GM19372 (cell line): ENCODE measurements at regions not wholly inside any gene's neighbourhood (a gene's known extent, or its start where the extent isn't known, plus 50 kb on each side); places are given as distances from the start of the nearest gene placed in this dataset.

Experiments
- ATAC-seq: cut with Tn5 transposase; IDR thresholded peaks from one replicate; pipeline ENCODE4 v1.9.1; 2021; ENCODE audit warnings: mild to moderate bottlenecking, low read depth, moderate library complexity; ENCODE audit not compliant: unreplicated experiment

- no peak for ATAC-seq
Measured at GRCh38 chr2:56508662-56509061, 324.9 kb downstream of the CCDC85A start.

- no peak for ATAC-seq
Measured at GRCh38 chr2:56510610-56511009, 326.8 kb downstream of the CCDC85A start.

GRCh38 chr2:56515399-56515798, 331.6 kb downstream of the CCDC85A start:
- no peak for ATAC-seq

GRCh38 chr2:56519806-56520205, 336.0 kb downstream of the CCDC85A start:
- ATAC-seq, result no peak

- no peak for ATAC-seq
Measured at GRCh38 chr2:56522605-56523089, 338.9 kb downstream of the CCDC85A start.

GRCh38 chr2:56523816-56524215, 340.0 kb downstream of the CCDC85A start:
- ATAC-seq, result no peak

- ATAC-seq, result no peak
Measured at GRCh38 chr2:56531668-56532420, 348.1 kb downstream of the CCDC85A start.

- no peak for ATAC-seq
Measured at GRCh38 chr2:56534321-56534720, 350.5 kb downstream of the CCDC85A start.

GRCh38 chr2:56537756-56538155, 354.0 kb downstream of the CCDC85A start:
- ATAC-seq, result no peak

GRCh38 chr2:56539618-56540017, 355.8 kb downstream of the CCDC85A start:
- no peak for ATAC-seq

GRCh38 chr2:56540467-56540866, 356.7 kb downstream of the CCDC85A start:
- no peak for ATAC-seq

- no peak for ATAC-seq
Measured at GRCh38 chr2:56540916-56541315, 357.1 kb downstream of the CCDC85A start.

- no peak for ATAC-seq
Measured at GRCh38 chr2:56542213-56542612, 358.4 kb downstream of the CCDC85A start.

- no peak for ATAC-seq
Measured at GRCh38 chr2:56565143-56565542, 381.4 kb downstream of the CCDC85A start.

- ATAC-seq, result no peak
Measured at GRCh38 chr2:56571074-56571473, 387.3 kb downstream of the CCDC85A start.

- no peak for ATAC-seq
Measured at GRCh38 chr2:56576001-56576400, 392.2 kb downstream of the CCDC85A start.

- no peak for ATAC-seq
Measured at GRCh38 chr2:56580242-56580641, 396.5 kb downstream of the CCDC85A start.

GRCh38 chr2:56582570-56582969, 398.8 kb downstream of the CCDC85A start:
- no peak for ATAC-seq

- no peak for ATAC-seq
Measured at GRCh38 chr2:56583796-56584315, 400.1 kb downstream of the CCDC85A start.

GRCh38 chr2:56587456-56587855, 403.7 kb downstream of the CCDC85A start:
- ATAC-seq, result no peak

- no peak for ATAC-seq
Measured at GRCh38 chr2:56589194-56589593, 405.4 kb downstream of the CCDC85A start.

GRCh38 chr2:56589835-56590234, 406.0 kb downstream of the CCDC85A start:
- no peak for ATAC-seq
